ENCODE measurements at regions not wholly inside any gene's neighbourhood (a gene's known extent, or its start where the extent isn't known, plus 50 kb on each side); places are given as distances from the start of the nearest gene placed in this dataset.

DNA sequence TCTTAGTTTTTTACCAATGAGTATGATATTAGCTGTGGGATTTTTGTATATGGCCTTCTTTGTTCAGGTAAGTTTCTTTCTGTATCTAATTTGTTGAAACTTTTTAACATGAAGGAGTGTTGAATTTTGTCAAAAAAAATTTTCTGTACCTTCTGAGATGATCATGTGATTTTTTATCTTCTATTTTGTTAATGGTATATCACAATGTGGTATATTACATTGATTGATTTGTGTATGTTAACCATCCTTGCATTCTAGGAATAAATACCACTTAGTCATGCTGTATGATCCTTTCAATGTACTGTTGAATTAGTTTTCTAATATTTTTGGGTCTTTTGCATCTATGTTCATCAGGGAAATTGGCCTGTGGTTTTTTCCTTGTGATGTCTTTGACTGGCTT lies 92.5 kb upstream of the MNS1 start:
- TF ChIP-seq CREB1 (IDR thresholded peaks at IDR 0.05; ENCODE audit: low read depth) (no peak), EP300 (IDR thresholded peaks at IDR 0.05; ENCODE audit: borderline replicate concordance) (no peak), TAF1 (IDR thresholded peaks at IDR 0.05; ENCODE audit: low read depth) (no peak), ZBTB7A (IDR thresholded peaks at IDR 0.05; ENCODE audit: low read depth) (no peak), FOXM1 (IDR thresholded peaks at IDR 0.05; ENCODE audit: borderline replicate concordance, low read depth) (no peak), EGR1 (IDR thresholded peaks at IDR 0.05) (no peak)
- TF ChIP-seq, protein P1, sequence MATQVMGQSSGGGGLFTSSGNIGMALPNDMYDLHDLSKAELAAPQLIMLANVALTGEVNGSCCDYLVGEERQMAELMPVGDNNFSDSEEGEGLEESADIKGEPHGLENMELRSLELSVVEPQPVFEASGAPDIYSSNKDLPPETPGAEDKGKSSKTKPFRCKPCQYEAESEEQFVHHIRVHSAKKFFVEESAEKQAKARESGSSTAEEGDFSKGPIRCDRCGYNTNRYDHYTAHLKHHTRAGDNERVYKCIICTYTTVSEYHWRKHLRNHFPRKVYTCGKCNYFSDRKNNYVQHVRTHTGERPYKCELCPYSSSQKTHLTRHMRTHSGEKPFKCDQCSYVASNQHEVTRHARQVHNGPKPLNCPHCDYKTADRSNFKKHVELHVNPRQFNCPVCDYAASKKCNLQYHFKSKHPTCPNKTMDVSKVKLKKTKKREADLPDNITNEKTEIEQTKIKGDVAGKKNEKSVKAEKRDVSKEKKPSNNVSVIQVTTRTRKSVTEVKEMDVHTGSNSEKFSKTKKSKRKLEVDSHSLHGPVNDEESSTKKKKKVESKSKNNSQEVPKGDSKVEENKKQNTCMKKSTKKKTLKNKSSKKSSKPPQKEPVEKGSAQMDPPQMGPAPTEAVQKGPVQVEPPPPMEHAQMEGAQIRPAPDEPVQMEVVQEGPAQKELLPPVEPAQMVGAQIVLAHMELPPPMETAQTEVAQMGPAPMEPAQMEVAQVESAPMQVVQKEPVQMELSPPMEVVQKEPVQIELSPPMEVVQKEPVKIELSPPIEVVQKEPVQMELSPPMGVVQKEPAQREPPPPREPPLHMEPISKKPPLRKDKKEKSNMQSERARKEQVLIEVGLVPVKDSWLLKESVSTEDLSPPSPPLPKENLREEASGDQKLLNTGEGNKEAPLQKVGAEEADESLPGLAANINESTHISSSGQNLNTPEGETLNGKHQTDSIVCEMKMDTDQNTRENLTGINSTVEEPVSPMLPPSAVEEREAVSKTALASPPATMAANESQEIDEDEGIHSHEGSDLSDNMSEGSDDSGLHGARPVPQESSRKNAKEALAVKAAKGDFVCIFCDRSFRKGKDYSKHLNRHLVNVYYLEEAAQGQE (IDR thresholded peaks at IDR 0.05; ENCODE audit: low read depth): no peak
- TF ChIP-seq, protein P2, sequence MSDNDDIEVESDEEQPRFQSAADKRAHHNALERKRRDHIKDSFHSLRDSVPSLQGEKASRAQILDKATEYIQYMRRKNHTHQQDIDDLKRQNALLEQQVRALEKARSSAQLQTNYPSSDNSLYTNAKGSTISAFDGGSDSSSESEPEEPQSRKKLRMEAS (IDR thresholded peaks at IDR 0.05): no peak
